UCSD-AML1 (cell line): ENCODE measurements at regions not wholly inside any gene's neighbourhood (a gene's known extent, or its start where the extent isn't known, plus 50 kb on each side); places are given as distances from the start of the nearest gene placed in this dataset.

Source experiments
- DNase-seq: peaks from one replicate; lab custom pipeline; 2025; ENCODE audit not compliant: unreplicated experiment; lab: John Stamatoyannopoulos, UW

DNA sequence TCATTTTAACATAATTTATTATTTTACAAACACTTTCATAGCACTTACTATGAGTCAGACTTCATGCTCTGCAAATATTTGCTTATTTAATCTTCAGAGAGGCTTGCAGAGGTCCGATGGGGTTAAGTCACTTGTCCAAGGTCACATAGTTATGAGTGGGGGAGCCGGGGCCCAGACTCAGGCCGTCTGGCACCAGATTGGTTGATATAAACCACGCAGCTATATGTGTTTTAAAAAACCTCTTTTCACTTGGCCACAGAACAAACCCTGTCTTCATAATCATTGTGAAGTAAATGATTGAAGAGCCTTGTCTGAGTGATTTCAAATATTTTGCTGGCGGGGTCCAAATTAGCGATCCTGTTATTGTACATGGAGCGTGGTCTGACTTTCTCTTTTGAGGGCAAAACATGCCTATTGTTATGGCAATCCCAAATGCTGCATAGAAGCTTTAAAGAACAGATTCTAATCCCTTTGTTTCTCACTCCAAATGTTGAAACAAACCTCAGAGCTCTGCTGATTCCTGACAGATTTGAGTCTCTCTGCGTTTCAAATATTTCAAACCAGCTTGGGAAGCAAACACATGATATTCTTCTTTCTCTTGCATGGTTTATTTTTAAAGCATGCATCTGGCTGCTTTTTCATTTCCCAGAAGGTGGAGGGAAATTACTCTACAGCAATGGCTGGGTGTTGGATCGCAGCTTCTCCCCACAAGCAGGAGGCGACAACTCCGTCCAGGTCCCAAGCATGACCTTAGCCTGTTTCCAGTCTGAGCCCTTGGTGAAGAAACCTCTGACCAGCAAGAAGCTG, 142.4 kb downstream of the DDX1 start:
- DNase-seq: no peak

DNA sequence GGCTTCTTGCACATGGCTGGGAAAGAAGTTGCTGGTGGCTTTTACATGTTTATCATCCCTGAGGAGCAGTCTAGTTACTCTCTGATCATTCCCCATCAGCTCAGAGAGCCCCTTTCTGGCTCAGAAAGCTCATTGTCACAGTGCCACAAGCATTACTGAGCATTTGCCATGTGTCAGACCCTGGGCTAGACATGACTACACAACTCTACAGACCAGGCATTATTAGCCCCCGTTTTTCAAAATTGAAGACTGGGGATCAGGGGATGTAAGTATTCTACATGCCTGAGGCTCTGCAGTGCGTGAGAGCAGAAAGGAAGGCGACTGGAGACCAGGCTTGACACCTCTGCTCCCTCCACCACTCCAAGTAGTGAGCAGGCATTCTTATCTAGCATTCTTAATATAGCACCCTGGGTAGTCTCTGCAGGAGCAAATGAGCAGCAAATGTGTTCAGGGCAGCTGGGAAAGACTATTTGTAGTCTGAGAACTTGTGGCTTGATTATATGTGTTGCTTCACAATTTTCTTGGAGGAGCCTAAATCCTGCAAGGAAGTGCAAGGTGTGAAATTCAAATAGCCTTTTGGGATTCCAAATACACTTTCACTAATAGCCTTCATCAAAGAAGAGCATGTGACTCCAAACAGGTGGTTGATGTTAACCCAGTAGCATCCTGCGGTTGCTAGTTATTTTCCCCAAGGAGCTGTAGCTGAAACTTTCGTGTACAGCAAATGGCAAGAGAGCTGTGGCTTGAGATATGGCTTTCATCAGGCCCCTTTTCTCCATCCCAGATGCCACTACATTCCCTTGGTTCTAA, 143.2 kb downstream of the DDX1 start:
- DNase-seq: no peak

DNA sequence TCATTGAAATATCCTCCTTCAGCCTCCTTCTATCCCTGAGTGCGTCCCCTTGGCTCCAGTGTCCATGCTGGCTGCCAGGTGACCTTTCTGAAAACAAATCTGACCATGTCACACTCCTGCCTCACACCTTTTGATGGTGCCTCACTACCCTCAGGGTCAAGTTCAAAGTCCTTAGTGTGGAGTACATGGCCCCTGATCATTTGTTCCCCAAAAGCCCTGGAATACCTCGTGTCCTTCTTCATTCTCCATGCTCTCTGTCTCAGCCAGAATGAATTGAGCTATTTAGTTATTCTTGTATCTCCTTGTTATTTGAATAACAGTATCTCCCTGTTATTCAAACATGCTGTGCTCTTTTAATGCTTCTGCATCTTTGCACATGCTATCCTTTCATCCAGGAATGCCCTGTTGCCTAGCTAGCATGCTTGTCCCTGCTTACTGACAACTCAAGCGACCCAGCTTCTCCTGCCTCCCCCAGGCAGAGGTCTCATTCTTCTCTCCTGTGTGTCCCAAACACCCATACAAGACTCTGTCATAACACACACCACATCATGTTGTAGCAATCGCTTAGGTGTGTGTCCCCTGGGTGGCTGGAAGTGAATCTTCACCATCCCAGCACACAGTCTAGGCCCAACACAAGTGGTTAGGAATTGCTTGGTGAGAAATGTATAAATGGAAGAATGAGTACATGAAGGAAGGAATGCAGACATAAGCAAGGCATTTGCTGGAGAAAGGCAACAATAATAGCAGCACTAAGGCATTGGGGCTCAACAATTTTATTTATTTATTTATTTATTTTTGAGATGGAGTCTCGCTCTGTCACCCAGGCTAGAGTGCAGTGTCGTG, 144.0 kb downstream of the DDX1 start:
- no peak for DNase-seq

DNA sequence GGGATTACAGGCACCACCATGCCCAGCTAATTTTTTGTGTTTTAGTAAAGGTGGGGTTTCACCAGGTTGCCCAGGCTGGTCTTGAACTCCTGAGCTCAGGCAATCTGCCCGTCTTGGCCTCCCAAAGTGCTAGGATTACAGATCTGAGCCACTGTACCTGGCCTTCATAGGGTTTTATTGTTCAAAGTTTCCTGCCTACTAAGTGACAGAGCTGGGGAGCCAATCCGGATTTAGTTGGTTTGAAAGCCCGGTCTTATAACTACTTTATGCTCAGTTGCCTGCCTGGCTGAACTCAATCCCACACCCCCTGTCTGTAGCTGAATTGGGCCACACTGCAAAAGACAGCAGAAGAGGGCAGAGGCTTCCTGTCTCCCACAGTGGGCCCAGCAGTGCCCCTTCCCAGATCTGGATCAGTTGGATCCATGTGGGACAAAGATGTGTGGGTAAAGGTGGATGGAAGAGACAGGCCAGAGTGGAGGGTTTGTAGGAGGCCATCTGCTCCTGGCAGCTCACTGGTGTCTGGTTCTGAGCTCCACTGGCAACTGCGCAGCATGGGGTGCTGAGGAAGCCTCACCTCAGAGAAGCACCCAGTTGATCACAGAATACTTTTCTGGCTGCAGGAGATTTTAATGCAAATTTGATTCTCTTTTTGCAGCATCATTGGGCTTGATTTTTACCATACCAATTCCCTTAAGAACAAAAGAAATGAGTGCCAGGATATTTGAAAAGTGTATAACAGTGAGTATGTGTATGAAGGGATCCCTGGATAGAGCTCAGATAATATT, 144.9 kb downstream of the DDX1 start:
- no peak for DNase-seq

DNA sequence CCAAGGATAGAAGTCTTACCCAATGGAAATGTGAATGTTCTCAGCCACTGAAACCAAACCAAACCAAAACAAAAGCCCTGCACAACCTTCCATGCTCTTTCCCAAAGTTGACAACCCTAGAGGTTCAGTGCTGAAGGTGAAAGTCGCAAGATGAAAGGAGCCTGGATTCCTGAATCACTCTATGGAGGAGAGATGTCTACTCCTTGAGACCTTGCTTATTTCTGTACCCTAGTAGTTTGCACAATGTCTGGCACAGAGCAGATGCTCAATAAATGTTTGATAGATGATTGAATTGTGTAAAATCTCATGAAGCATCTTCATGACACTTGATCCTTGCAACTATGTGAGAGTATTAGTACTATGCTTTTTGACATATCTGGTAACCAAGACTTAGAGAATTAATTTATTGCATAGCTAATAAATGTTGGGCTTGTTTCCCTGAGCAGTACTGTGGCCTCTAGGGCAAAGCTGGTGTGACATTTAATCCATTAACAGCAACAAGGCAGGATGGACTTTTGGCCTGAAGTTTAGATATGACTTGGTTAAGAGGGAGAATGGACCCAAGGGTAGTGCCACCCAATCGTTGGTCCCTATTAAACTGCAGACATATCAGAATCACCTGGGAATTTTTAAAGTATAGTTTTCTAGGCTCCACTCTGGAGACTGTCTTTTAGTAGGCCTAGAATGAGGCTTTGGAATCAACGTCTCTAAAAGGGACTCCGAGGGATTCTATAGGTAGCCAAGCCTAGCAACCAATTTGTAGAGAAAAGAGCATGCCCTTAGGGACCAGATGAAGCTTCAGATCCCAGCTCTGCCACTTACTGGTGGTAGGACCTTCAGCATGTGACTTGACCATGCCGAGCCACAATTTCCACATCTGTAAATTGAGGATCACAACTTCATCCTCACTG, 145.9 kb downstream of the DDX1 start:
- DNase-seq: no peak

DNA sequence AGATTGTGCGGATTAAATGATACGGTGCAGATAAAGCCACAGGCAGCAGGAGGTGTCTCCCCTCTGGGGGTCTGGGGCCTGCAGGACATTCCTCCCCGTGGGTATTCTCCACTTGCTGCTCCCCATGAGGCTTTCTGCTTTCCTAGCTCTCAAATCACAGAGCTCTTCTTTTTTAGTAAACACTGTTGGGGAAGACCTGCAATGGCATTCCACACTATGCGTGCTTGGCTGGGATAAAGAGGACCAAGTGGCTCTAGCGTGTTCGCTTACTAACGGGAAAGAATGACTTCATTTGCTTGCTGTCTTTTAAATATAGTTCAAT, 146.5 kb downstream of the DDX1 start:
- DNase-seq: no peak

DNA sequence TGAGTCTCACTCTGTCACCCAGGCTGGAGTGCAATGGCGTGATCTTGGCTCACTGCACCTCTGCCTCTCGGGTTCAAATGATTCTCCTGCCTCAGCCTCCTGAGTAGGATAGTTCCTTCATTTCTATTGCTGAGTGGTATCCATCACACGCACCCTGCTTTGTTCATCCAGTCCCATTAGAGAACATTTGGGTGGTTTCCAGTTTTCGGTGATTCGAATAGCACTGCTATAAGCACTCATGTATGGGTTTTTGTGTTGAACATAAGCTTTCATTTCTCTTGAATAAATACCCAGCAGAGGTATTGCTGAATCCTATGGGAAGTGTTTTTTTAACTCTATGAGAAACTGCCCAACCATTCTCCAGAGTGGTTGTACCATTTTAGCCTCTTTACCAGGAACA, 147.3 kb downstream of the DDX1 start:
- no peak for DNase-seq

DNA sequence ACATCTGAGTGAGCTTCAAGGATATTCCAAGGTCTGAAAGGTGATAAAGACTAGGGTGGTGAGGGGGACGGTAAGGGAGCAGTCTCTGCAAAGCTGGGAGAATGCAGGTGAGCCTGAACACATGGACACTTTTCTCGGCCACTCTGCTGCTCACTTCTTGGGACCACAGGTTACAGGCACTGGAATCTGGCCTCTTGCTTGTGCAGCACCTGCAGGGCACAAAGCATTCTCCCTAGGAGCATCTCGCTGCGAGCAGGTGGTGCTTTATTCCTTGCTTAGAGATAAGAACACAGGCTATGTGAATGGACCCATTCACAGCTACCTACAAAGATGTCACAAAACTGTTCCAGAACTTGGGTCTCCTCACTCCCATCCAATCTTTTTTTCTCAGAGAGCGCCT, 153.2 kb downstream of the DDX1 start:
- no peak for DNase-seq

DNA sequence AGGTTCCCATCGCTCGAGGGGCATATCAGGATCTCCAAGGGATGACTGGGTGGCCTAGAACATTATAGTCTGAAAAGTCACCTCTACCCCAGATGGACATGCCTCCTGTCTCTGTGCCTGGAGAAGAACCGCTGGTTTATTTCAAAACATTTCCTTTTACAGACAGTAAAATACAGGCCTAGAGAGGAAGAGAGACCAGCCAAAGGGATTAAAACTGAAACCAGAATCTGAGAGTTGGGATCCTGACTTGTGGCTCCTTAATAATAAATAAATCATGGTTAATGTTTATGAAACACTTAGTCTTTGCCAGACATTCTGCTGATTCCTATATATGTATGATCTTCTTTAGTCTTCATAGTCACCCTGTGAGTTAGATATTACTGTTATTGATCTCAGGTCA, 153.7 kb downstream of the DDX1 start:
- no peak for DNase-seq

DNA sequence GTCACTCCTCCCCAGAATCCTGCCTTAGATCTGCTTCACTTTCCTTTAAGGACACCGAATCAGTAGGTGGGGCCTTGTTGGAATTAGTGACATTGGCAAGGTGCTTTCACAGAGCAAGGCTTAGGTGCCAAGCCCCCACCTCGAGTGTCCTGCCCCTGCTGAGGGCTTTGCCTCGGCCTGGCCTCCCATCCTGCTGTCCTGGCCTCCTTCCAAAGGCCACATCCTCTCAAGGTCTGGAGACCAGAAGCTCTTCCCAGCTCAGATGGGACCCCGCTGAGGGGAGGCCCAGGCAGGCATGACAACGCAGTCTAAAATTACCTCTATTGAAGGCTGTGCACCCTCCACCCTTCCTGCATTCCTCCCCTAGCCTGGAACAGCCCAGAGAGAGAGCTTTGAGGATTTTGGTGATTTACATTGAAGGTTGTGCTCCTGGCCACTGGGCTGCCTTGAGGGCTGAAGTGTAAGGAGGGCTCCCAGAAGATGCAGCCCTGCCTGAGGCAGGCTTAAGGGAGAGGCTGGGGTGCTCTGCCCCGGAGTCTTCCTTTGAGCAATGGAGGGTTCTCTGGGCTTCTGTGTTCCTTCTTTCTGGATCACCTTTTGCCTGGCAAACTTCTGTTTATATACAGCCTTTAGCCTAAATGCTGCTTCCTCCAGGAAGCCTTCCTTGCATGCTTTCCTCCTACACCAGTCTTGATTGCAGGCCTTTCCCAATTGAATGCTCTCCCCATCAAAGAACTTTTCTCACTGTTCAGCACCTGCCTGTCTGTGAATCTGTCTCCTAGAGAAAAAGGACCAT, 154.4 kb downstream of the DDX1 start:
- no peak for DNase-seq

DNA sequence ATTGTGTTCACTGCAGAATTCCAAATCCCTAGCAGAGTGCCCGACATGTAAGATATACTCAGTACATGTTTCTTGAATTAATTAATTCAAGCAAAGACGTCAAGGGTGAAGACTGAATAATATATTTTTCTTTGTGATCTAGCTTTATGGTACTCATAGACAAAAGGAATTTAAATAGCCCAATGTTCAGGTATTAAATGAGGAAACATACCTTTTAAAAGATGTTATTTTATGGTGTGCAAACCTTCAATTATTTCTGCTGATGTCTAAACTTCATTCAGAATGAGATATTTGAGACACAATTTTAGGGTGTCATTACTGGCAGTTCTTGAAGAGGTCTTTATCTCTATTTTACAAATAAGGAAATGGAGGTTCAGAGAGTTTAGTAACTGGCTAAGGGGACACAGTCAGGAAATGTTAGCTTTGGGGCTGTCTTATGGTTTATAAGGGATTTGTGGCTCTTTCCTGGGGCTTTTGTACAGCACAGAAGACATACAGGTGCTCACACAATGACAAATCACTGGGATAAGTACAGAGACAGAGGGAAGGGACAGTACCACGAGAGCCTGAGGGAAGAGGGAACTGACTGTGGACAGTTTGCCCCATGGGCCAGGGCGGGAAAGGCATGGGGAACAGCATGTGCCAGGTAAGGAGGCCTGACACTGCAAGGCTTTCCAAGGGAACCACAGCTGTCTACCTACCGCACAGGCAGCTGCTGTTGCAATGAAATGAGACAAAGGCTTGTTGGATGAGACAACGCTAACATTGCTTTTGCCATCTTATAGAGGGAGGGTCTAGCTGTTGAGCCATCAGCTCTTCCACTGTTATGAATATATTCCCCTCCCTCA, 155.3 kb downstream of the DDX1 start:
- DNase-seq: no peak

DNA sequence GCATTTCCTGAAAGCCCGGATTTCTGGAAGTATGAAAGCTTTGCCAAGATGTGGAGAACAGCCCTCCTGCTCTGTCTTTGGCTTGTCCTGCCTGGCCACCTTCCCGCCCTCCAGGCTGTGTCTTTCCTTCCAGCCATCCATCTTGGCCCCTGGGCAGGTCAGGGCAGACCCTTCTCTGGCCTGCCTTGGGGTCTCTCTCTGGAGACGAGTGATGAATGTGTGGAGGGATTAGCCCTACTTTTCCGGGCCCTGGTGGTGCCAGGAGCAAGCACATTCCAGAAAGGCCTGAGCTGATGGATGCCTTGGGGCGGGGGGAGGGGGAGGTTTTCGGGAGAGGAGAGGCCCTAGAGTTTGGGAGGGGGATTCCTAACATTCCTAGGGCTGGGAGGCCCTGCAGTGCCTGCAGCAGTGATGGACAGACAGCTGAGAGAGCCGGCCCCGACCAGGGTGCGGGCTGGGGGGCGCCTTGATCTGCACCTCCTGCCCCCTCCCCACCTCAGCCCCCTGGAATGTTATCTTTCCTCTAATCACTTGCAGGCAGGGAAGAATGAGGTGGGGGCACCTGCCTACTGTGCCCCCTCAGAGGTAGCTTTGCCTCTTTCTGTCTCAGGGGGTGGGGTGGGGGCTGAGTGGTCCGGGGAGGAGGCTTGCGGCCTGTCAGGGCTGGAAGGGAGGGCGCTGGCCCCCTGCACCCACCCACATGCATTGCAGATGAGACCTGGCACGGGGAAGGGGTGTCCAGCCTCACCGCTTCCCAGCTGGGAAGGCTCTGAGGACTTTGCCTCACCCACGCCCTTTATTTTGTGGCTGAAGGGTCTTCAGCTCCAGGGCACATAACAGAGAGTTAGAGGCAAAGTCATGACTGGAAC, 156.2 kb downstream of the DDX1 start:
- DNase-seq: no peak

DNA sequence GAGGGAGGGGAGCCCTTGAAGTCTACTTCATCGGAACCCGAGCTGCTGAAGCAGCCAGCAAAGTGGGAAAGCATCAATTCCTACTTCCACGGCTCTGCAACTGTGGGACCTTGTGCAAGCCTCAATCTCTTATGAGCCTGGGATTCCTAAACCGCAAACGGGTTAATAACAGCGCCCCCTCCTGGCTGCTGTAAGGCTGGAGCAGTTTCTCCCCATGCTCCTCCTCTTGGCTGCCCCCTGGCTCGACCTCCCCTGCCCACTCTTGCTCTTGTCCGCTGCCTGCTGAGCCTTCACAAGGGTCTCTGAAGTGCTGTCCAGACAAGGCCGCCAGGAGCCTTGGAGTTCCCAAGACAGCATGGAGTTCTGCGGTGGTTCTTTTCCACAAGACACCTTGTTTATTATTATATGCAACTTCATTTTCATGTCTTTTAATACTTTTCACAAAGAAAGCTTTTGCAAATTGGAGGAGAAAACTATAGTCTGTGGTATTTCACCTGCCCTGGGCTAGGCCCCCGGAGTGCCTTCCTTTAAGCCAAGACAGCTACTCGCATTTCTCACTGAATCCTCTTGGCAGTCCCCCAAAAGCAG, 157.2 kb downstream of the DDX1 start:
- DNase-seq: no peak

DNA sequence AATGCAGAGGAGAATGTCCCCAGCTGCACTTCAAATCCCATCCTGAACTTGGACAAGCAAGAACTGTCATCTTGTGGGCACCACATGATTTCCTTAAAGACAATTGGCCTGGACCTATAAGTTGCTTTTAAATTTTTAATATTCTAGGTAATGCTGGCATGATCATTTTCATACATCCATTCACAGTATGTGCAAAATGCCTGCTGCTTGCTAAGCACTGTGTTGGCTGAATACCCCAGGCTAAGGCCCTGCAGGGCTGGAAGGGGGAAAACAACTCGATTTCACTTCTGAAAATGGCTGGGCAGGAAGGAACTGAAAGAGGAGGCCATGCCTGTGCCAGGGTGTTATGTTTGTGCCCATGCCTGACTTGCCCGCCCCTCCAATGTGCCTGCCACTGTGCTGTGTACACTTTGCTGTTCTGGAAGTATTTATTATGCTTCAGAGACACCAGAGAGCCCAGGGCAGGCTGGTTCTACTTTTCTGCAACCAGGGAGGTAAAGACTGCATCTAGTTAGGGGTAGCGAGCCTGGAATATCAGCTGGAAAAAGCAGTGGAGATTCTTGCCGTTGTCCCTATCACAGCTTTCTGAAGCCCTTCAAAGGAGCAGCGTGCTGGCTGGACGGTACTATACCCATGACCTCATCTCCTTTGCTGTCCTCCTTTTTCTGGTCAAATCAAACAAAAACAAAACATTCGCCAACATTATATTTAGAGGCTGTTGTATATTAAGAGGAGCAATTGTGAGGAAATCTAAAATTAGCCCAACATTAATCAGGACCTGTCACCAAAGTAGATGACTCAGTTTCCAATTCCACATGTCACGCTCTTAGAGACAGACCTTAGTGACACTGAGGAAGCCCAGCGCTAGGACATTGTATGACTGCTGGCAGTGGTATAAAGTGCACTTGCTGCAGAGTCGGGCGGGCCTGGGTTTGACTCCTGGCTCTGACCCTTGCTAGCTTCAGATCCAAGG, 158.1 kb downstream of the DDX1 start:
- no peak for DNase-seq

DNA sequence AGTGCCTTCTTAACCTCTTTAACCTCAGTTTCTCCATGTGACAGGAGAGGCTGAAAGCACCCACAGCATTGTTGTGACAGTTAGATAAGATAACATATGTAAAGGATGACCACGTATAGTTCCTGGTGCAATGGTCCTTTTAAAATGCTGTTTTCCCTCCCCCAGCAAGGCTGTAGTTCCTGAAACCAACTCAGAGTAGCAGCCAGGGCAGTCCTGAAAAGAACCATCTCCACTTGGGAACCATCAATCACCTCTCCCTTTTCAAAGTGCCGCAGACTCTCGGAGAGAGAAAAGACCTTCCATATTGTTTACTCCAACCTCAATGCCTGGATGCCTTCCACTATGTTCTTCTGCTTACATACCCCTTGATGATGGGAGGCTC, 158.8 kb downstream of the DDX1 start:
- DNase-seq: no peak

DNA sequence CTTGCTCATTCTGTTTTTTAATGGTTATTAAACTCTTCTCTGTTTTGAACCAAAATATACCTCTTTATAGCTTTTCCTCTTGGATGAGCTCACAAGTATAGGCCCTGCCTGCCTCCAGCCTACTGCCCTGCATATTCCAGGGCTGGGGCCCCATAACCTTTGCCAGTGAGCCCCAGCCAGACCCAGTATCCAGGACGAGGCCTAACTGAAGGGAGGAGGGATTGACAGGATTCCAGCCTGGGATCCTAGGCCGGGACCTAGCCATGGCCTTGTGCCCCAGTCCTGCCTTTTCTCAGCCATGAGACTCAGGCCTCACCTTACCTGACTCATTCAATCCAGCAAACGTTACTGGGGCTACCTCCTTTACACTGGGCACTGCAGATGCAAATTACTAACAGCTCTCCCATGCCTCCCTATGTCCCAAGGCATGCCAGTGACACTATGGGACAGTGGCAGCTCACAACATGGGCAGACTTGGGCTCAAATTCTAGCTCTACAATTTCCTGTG, 159.2 kb downstream of the DDX1 start:
- DNase-seq: no peak
